SIG-M5 treated with dmso at 0.1 percent for 504 hours (cell line): ENCODE measurements at regions not wholly inside any gene's neighbourhood (a gene's known extent, or its start where the extent isn't known, plus 50 kb on each side); places are given as distances from the start of the nearest gene placed in this dataset.

ENCODE experiments used
- DNase-seq: peaks from one replicate; lab custom pipeline; 2025; ENCODE audit not compliant: unreplicated experiment; lab: John Stamatoyannopoulos, UW

DNA sequence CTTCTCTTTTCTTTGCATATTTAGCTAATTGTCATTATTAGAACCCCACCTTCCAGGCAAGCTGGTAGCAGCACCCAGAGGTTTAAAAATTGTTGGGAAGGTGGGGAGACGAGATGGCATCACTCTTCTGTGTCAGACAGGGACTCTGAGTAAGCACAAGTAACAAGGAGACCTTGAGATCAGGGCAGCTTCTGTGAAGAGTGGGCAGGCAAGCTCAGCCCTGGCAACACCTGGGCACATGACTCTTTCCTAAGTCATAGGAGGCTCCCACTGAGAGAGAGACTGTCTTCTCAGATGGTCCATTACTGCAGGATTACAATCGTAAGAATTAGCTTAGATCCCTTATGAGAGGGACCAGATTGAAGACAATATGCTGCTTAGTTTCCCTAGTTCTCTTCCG lies 183.5 kb downstream of the BRINP2 start:
- DNase-seq, result no peak

- DNase-seq, result peak; percentile 35
These were observed 180.8 kb downstream of the BRINP2 start for GRCh38 chr1:177351361-177352108.

- no peak for DNase-seq
These were observed 176.1 kb downstream of the BRINP2 start for GRCh38 chr1:177346790-177347359.

DNA sequence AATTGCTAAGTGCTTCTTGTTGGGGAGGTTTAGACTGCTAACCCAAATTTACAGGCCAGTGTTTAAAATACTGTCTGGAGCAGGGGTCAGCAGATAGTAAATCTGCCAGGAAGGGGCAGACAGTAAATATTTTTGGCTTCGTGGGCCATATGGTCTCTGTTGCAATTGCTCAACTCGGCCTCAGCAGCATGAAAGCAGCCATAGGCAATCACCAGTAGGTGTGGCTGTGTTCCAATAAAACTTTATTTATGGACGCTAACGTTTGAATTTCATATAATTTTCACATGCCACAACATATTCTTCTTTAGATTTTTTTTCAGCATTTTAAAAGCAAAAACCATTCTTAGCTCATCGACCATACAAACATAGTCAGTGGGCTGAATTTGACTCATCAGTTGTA lies 172.7 kb downstream of the BRINP2 start:
- DNase-seq, result no peak

GRCh38 chr1:177341773-177342172 lies 171.0 kb downstream of the BRINP2 start:
- DNase-seq, result no peak

DNA sequence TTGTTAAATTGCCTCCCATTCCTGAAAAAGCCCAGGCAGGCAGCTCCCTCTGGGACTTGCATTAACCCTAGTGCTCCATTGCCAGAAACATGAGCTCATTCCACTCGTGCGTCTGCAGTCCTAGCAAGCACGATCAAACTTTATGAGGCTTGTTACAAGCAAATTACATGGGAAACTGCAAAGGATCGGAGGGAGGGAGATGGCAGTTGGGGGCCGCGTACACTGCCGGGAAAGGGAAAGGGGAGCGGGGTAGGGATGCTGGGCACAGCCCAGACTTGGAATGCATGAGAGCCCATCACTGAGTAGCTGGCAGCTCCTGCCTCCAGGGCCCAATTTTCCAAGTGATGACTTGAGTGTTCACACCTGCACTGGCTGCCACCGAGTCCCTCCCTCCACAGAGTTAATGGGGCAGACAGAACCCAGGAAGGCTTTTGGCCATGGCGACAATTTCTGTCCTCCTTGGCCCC lies 169.9 kb downstream of the BRINP2 start:
- DNase-seq, result no peak

DNA sequence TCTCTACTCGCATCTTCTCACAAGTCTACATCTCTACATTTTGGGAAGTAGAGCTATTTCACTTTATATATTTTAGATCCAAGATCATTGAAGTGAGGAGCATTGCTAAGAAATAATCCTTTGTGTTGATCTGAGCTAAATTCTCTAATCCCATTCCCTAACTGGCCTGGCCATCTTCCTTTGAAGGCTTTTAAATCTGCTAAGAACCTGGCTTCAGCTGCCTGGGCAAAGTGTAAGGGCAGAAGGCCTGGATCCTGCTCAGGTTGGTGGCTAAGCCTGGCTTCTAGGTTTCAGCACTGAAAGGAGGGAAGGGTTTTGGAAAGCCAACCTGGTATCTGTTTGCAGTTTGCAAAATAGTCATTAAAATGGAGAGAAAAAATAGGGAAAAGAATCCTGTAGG lies 167.6 kb downstream of the BRINP2 start:
- no peak for DNase-seq

GRCh38 chr1:177334903-177335302 lies 164.1 kb downstream of the BRINP2 start:
- DNase-seq, result no peak

DNA sequence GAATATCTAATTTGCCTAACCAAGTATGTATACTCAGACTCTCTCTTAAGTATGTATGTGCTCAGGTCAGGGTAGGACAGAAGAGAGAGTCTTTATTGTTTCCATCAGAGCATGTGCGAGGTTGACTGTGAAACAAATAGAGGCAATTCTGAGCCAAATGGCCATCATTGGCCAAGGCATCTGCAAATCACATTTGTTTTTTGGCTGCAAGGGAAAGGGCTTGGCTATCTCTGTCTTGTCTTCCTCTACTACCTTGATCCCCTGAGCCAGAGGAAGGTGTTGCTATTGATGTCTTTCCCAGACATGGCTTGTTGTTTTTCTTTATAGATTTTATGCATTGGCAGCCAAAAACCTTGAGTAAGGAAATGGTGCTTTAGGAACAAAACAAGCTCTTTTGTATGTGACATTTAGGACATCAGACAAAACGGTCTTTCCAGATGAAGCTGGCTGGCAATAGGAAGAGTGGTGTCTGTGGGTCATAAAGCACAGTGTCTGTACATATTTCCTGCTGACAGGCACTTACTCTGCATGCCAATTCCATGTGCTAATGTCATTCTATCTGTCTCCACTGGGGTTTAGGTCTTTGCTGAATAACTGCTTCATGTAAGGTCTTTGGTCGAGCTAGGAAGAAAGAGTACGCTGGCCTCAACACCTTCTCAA lies 163.3 kb downstream of the BRINP2 start:
- peak; percentile 5 for DNase-seq
